ENCODE measurements at regions not wholly inside any gene's neighbourhood (a gene's known extent, or its start where the extent isn't known, plus 50 kb on each side); places are given as distances from the start of the nearest gene placed in this dataset.
"Not testable (repeated sequence)": the region's sequence is repeated elsewhere in the genome, so short reads cannot be mapped to it uniquely, and the experiment has no call there.

GRCh38 chr9:75362446-75362845 lies 274.1 kb downstream of the OSTF1 start:
- TF ChIP-seq CTCF (IDR thresholded peaks at IDR 0.05; ENCODE audit: extremely low read depth in 1 of 2, insufficient read depth in 1 of 2, low read depth in 1 of 2, low read length in 2 of 2); EZH2 (IDR thresholded peaks at IDR 0.05; ENCODE audit: borderline replicate concordance, low read depth, low read length, severe bottlenecking): not testable (repeated sequence)
